ENCODE measurements at regions not wholly inside any gene's neighbourhood (a gene's known extent, or its start where the extent isn't known, plus 50 kb on each side); places are given as distances from the start of the nearest gene placed in this dataset.

GRCh38 chr12:34371050-34371449, 348.8 kb downstream of the ALG10 start:
- TF ChIP-seq EZH2 (IDR thresholded peaks at IDR 0.05; ENCODE audit: low read length, missing control alignments) (no peak), CTCF (conservative IDR thresholded peaks at IDR 0.05 in 1 of 2, IDR thresholded peaks at IDR 0.05 in 1 of 2; ENCODE audit: low read depth in 1 of 2, low read length in 2 of 2) (no peak)
- H3K4me3 ChIP-seq (replicated peaks in 1 of 4; ENCODE audit: control extremely low read depth in 1 of 4, insufficient read depth in 1 of 4, low read depth in 3 of 4, low read length in 4 of 4): no peak overlapping the region
- no peaks in the 10 kb centered on the region for H3K9me3 ChIP-seq (ENCODE audit: control insufficient read depth, insufficient read depth, low read depth, low read length)

GRCh38 chr12:34372003-34372402, 349.7 kb downstream of the ALG10 start:
- H3K4me1 ChIP-seq (ENCODE audit: control insufficient read depth, extremely low read depth, insufficient read depth, low read length): no peaks in the 10 kb centered on the region
- H2AFZ ChIP-seq (ENCODE audit: low read length): no peak overlapping the region
- no peaks in the 10 kb centered on the region for H3K9me3 ChIP-seq (ENCODE audit: control insufficient read depth, insufficient read depth, low read depth, low read length)
- no peak overlapping the region for H3K4me2 ChIP-seq (ENCODE audit: extremely low read depth, insufficient read depth, low read length)
- H3K27me3 ChIP-seq (ENCODE audit: control insufficient read depth, insufficient read depth, low read length): no peaks in the 10 kb centered on the region
- H3K79me2 ChIP-seq (ENCODE audit: control insufficient read depth, insufficient read depth, low read length): no peaks in the 10 kb centered on the region
- no peak overlapping the region for H3K4me3 ChIP-seq (replicated peaks in 1 of 4; ENCODE audit: control extremely low read depth in 1 of 4, insufficient read depth in 1 of 4, low read depth in 3 of 4, low read length in 4 of 4)
- H3K27ac ChIP-seq (ENCODE audit: insufficient read depth, low read length): no peak overlapping the region
- no peaks in the 10 kb centered on the region for H3K36me3 ChIP-seq (ENCODE audit: control insufficient read depth, insufficient read depth, low read length)
- DNase-seq (ENCODE audit: low read depth in 2 of 2): no peak
- no peaks in the 10 kb centered on the region for H4K20me1 ChIP-seq (ENCODE audit: control insufficient read depth, extremely low read depth, insufficient read depth, low read length)
- H3K9ac ChIP-seq (ENCODE audit: insufficient read depth, low read length): no peak overlapping the region
- TF ChIP-seq EZH2 (IDR thresholded peaks at IDR 0.05; ENCODE audit: low read length, missing control alignments) (no peak), CTCF (conservative IDR thresholded peaks at IDR 0.05 in 1 of 2, IDR thresholded peaks at IDR 0.05 in 1 of 2; ENCODE audit: low read depth in 1 of 2, low read length in 2 of 2) (no peak)

More at GRCh38 chr12:34371050-34371449, 348.8 kb downstream of the ALG10 start:
- Histone ChIP-seq H4K20me1 (ENCODE audit: control insufficient read depth, extremely low read depth, insufficient read depth, low read length) (no peaks in the 10 kb centered on the region), H3K9ac (ENCODE audit: insufficient read depth, low read length) (no peak overlapping the region), H3K4me2 (ENCODE audit: extremely low read depth, insufficient read depth, low read length) (no peak overlapping the region), H3K27ac (ENCODE audit: insufficient read depth, low read length) (no peak overlapping the region), H2AFZ (ENCODE audit: low read length) (no peak overlapping the region), H3K36me3 (ENCODE audit: control insufficient read depth, insufficient read depth, low read length) (no peaks in the 10 kb centered on the region), H3K79me2 (ENCODE audit: control insufficient read depth, insufficient read depth, low read length) (no peaks in the 10 kb centered on the region), H3K27me3 (ENCODE audit: control insufficient read depth, insufficient read depth, low read length) (no peaks in the 10 kb centered on the region), H3K4me1 (ENCODE audit: control insufficient read depth, extremely low read depth, insufficient read depth, low read length) (no peaks in the 10 kb centered on the region)
- DNase-seq (ENCODE audit: low read depth in 2 of 2): no peak

GRCh38 chr12:34373926-34374325, 351.6 kb downstream of the ALG10 start:
- no peaks in the 10 kb centered on the region for H3K36me3 ChIP-seq (ENCODE audit: control insufficient read depth, insufficient read depth, low read length)
- no peak overlapping the region for H3K4me3 ChIP-seq (replicated peaks in 1 of 4; ENCODE audit: control extremely low read depth in 1 of 4, insufficient read depth in 1 of 4, low read depth in 3 of 4, low read length in 4 of 4)
- H3K9ac ChIP-seq (ENCODE audit: insufficient read depth, low read length): no peak overlapping the region
- no peaks in the 10 kb centered on the region for H3K4me1 ChIP-seq (ENCODE audit: control insufficient read depth, extremely low read depth, insufficient read depth, low read length)
- H2AFZ ChIP-seq (ENCODE audit: low read length): no peak overlapping the region
- H3K79me2 ChIP-seq (ENCODE audit: control insufficient read depth, insufficient read depth, low read length): no peaks in the 10 kb centered on the region
- TF ChIP-seq EZH2 (IDR thresholded peaks at IDR 0.05; ENCODE audit: low read length, missing control alignments): no peak
- TF ChIP-seq CTCF (conservative IDR thresholded peaks at IDR 0.05 in 1 of 2, IDR thresholded peaks at IDR 0.05 in 1 of 2; ENCODE audit: low read depth in 1 of 2, low read length in 2 of 2): no peak
- no peaks in the 10 kb centered on the region for H4K20me1 ChIP-seq (ENCODE audit: control insufficient read depth, extremely low read depth, insufficient read depth, low read length)
- H3K27ac ChIP-seq (ENCODE audit: insufficient read depth, low read length): no peak overlapping the region
- H3K27me3 ChIP-seq (ENCODE audit: control insufficient read depth, insufficient read depth, low read length): no peaks in the 10 kb centered on the region
- no peak for DNase-seq (ENCODE audit: low read depth in 2 of 2)
- no peak overlapping the region for H3K4me2 ChIP-seq (ENCODE audit: extremely low read depth, insufficient read depth, low read length)
- H3K9me3 ChIP-seq (ENCODE audit: control insufficient read depth, insufficient read depth, low read depth, low read length): no peaks in the 10 kb centered on the region

All from fibroblast of lung (primary cell).